ENCODE measurements at regions not wholly inside any gene's neighbourhood (a gene's known extent, or its start where the extent isn't known, plus 50 kb on each side); places are given as distances from the start of the nearest gene placed in this dataset.

DNA sequence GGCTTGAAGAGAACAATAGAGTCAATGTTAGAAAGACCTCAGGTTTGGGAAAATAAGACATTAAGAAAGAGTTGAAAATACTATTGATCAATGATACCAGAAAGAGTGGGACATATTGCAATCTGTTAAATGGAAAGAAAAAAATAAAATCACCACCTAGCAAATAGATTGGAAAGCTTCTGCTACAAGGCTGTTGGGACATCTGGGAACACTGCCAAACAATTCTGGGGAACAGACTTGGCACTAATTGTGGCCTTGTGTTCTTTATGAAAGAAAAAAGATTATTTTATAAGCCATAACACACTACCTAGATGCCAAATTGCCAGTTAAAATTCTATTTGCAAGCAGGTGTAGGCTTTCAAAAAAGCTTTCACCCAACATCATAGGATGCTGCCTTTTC, 137.8 kb downstream of the TSEN15 start:
- TF ChIP-seq, protein P1, sequence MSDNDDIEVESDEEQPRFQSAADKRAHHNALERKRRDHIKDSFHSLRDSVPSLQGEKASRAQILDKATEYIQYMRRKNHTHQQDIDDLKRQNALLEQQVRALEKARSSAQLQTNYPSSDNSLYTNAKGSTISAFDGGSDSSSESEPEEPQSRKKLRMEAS (IDR thresholded peaks at IDR 0.05), result no peak
- TF ChIP-seq, protein P2, sequence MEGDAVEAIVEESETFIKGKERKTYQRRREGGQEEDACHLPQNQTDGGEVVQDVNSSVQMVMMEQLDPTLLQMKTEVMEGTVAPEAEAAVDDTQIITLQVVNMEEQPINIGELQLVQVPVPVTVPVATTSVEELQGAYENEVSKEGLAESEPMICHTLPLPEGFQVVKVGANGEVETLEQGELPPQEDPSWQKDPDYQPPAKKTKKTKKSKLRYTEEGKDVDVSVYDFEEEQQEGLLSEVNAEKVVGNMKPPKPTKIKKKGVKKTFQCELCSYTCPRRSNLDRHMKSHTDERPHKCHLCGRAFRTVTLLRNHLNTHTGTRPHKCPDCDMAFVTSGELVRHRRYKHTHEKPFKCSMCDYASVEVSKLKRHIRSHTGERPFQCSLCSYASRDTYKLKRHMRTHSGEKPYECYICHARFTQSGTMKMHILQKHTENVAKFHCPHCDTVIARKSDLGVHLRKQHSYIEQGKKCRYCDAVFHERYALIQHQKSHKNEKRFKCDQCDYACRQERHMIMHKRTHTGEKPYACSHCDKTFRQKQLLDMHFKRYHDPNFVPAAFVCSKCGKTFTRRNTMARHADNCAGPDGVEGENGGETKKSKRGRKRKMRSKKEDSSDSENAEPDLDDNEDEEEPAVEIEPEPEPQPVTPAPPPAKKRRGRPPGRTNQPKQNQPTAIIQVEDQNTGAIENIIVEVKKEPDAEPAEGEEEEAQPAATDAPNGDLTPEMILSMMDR (IDR thresholded peaks at IDR 0.05), result no peak
- TF ChIP-seq RFX5 (IDR thresholded peaks at IDR 0.05) (no peak), POLR2A (IDR thresholded peaks at IDR 0.05; ENCODE audit: low read length) (no peak), CHD2 (IDR thresholded peaks at IDR 0.05; ENCODE audit: low read length, partially characterized antibody) (no peak), HEYL (CRISPR knock-in tag; IDR thresholded peaks at IDR 0.05) (no peak)
- TF ChIP-seq, protein P3, sequence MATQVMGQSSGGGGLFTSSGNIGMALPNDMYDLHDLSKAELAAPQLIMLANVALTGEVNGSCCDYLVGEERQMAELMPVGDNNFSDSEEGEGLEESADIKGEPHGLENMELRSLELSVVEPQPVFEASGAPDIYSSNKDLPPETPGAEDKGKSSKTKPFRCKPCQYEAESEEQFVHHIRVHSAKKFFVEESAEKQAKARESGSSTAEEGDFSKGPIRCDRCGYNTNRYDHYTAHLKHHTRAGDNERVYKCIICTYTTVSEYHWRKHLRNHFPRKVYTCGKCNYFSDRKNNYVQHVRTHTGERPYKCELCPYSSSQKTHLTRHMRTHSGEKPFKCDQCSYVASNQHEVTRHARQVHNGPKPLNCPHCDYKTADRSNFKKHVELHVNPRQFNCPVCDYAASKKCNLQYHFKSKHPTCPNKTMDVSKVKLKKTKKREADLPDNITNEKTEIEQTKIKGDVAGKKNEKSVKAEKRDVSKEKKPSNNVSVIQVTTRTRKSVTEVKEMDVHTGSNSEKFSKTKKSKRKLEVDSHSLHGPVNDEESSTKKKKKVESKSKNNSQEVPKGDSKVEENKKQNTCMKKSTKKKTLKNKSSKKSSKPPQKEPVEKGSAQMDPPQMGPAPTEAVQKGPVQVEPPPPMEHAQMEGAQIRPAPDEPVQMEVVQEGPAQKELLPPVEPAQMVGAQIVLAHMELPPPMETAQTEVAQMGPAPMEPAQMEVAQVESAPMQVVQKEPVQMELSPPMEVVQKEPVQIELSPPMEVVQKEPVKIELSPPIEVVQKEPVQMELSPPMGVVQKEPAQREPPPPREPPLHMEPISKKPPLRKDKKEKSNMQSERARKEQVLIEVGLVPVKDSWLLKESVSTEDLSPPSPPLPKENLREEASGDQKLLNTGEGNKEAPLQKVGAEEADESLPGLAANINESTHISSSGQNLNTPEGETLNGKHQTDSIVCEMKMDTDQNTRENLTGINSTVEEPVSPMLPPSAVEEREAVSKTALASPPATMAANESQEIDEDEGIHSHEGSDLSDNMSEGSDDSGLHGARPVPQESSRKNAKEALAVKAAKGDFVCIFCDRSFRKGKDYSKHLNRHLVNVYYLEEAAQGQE (IDR thresholded peaks at IDR 0.05), result no peak

All from A549 (cell line).